HG02798 (cell line): ENCODE measurements at regions not wholly inside any gene's neighbourhood (a gene's known extent, or its start where the extent isn't known, plus 50 kb on each side); places are given as distances from the start of the nearest gene placed in this dataset.
"Not testable (repeated sequence)": the region's sequence is repeated elsewhere in the genome, so short reads cannot be mapped to it uniquely, and the experiment has no call there.

ENCODE experiments used
- ATAC-seq: cut with Tn5 transposase; IDR thresholded peaks from one replicate; pipeline ENCODE4 v1.9.1; 2021; ENCODE audit warnings: mild to moderate bottlenecking; ENCODE audit not compliant: unreplicated experiment, poor library complexity

GRCh38 chr4:171542640-171543039 lies 270.6 kb upstream of the GALNTL6 start:
- no peak for ATAC-seq

- ATAC-seq, result no peak
Measured at GRCh38 chr4:171538601-171539100, 274.6 kb upstream of the GALNTL6 start.

GRCh38 chr4:171534391-171534790 lies 278.8 kb upstream of the GALNTL6 start:
- ATAC-seq, result no peak

- no peak for ATAC-seq
Measured at GRCh38 chr4:171532968-171533367, 280.2 kb upstream of the GALNTL6 start.

GRCh38 chr4:171524903-171525302 lies 288.3 kb upstream of the GALNTL6 start:
- ATAC-seq, result no peak

GRCh38 chr4:171521726-171522125 lies 291.5 kb upstream of the GALNTL6 start:
- ATAC-seq, result no peak

- no peak for ATAC-seq
Measured at GRCh38 chr4:171519457-171519856, 293.7 kb upstream of the GALNTL6 start.

GRCh38 chr4:171517883-171518282 lies 295.3 kb upstream of the GALNTL6 start:
- no peak for ATAC-seq

- ATAC-seq, result no peak
Measured at GRCh38 chr4:171516694-171517093, 296.5 kb upstream of the GALNTL6 start.

GRCh38 chr4:171484681-171485080 lies 328.5 kb upstream of the GALNTL6 start:
- ATAC-seq, result no peak

GRCh38 chr4:171478181-171478580 lies 335.0 kb upstream of the GALNTL6 start:
- no peak for ATAC-seq

- ATAC-seq, result not testable (repeated sequence)
Measured at GRCh38 chr4:171475111-171475510, 338.1 kb upstream of the GALNTL6 start.

GRCh38 chr4:171473155-171473554 lies 340.0 kb upstream of the GALNTL6 start:
- ATAC-seq, result no peak

- no peak for ATAC-seq
Measured at GRCh38 chr4:171472230-171472629, 341.0 kb upstream of the GALNTL6 start.

- ATAC-seq, result no peak
Measured at GRCh38 chr4:171464499-171464898, 348.7 kb upstream of the GALNTL6 start.

GRCh38 chr4:171461191-171461590 lies 352.0 kb upstream of the GALNTL6 start:
- ATAC-seq, result no peak

- no peak for ATAC-seq
Measured at GRCh38 chr4:171448919-171449481, 364.2 kb upstream of the GALNTL6 start.

GRCh38 chr4:171448358-171448757 lies 364.8 kb upstream of the GALNTL6 start:
- ATAC-seq, result no peak

- ATAC-seq, result no peak
Measured at GRCh38 chr4:171441300-171441941, 371.8 kb upstream of the GALNTL6 start.

- no peak for ATAC-seq
Measured at GRCh38 chr4:171433674-171434073, 379.5 kb upstream of the GALNTL6 start.

- ATAC-seq, result no peak
Measured at GRCh38 chr4:171432536-171432935, 380.7 kb upstream of the GALNTL6 start.

- ATAC-seq, result no peak
Measured at GRCh38 chr4:171430495-171430894, 382.7 kb upstream of the GALNTL6 start.
